Stimulated activated naive CD8-positive, alpha-beta T cell treated with anti-CD3 and anti-CD28 coated beads, Interleukin-15, amount 100 ng/mL, for 72 hours (primary cell): ENCODE measurements at regions not wholly inside any gene's neighbourhood (a gene's known extent, or its start where the extent isn't known, plus 50 kb on each side); places are given as distances from the start of the nearest gene placed in this dataset.
A peak's percentile ranks its signal among the peaks of the same experiment; 100 is the strongest.
"Not testable (repeated sequence)": the region's sequence is repeated elsewhere in the genome, so short reads cannot be mapped to it uniquely, and the experiment has no call there.

ENCODE experiments used
- ATAC-seq: fragments of 150-1000 bp; cut with Tn5 transposase; 2 replicates; pipeline ENCODE4 v1.10.0; 2021; ENCODE audit warnings: mild to moderate bottlenecking, moderate library complexity
- DNase-seq, 2 donors: peaks; one replicate each; pipeline ENCODE4 v3.0.0; 2021 to 2022
- H3K27ac Mint-ChIP-seq, 2 donors: one replicate each; pipeline ENCODE4 v1.8.0; 2022; ENCODE audit warnings: mild to moderate bottlenecking in 2 of 2, mixed read lengths in 2 of 2, moderate library complexity in 2 of 2
- H3K27me3 Mint-ChIP-seq: one replicate; pipeline ENCODE4 v1.8.0; 2022; ENCODE audit warnings: mixed read lengths
- H3K4me1 Mint-ChIP-seq: one replicate; pipeline ENCODE4 v1.8.0; 2022; ENCODE audit warnings: mild to moderate bottlenecking, mixed read lengths
- H3K4me3 Mint-ChIP-seq, 2 donors: one replicate each; pipeline ENCODE4 v1.8.0; 2022; ENCODE audit warnings: mild to moderate bottlenecking in 2 of 2, mixed read lengths in 2 of 2, moderate library complexity in 1 of 2
- H3K9me3 Mint-ChIP-seq, 2 donors: one replicate each; pipeline ENCODE4 v1.8.0; 2022; ENCODE audit warnings: mixed read lengths in 2 of 2

- no peak for ATAC-seq
- Mint-ChIP-seq H3K9me3 (no peaks in the 10 kb centered on the region), H3K27me3 (peaks cover 33% of the 10 kb centered on the region), H3K4me3 (no peak overlapping the region), H3K4me1 (no peaks in the 10 kb centered on the region), H3K27ac (no peak overlapping the region)
- DNase-seq, result no peak
Measured at GRCh38 chr10:78653555-78653954, 415.2 kb upstream of the ZMIZ1 start.

GRCh38 chr10:78654047-78654590, 414.6 kb upstream of the ZMIZ1 start:
- H3K4me1 Mint-ChIP-seq, result no peaks in the 10 kb centered on the region
- no peak for ATAC-seq
- H3K27ac Mint-ChIP-seq, result no peak overlapping the region
- peaks cover 34% of the 10 kb centered on the region for H3K27me3 Mint-ChIP-seq
- H3K9me3 Mint-ChIP-seq, result no peaks in the 10 kb centered on the region
- H3K4me3 Mint-ChIP-seq, result no peak overlapping the region
- DNase-seq, result no peak

- Mint-ChIP-seq H3K27ac (no peak overlapping the region), H3K4me3 (no peak overlapping the region), H3K9me3 (no peaks in the 10 kb centered on the region), H3K27me3 (peaks cover 34% of the 10 kb centered on the region), H3K4me1 (no peaks in the 10 kb centered on the region)
- ATAC-seq (no peak), DNase-seq (no peak)
Measured at GRCh38 chr10:78655979-78656378, 412.8 kb upstream of the ZMIZ1 start.

- DNase-seq (no peak), ATAC-seq (no peak)
- Mint-ChIP-seq H3K4me3 (no peak overlapping the region), H3K27me3 (peaks cover 29% of the 10 kb centered on the region), H3K4me1 (no peaks in the 10 kb centered on the region), H3K9me3 (no peaks in the 10 kb centered on the region), H3K27ac (no peak overlapping the region)
Measured at GRCh38 chr10:78656417-78657162, 412.2 kb upstream of the ZMIZ1 start.

GRCh38 chr10:78657163-78657861, 411.5 kb upstream of the ZMIZ1 start:
- Mint-ChIP-seq H3K27me3 (peaks cover 35% of the 10 kb centered on the region), H3K27ac (no peak overlapping the region), H3K9me3 (no peaks in the 10 kb centered on the region), H3K4me3 (no peak overlapping the region), H3K4me1 (no peaks in the 10 kb centered on the region)
- peak; percentile 86 for ATAC-seq
- peak; percentile 64 to 66 for DNase-seq

- H3K27me3 Mint-ChIP-seq, result peaks cover 38% of the 10 kb centered on the region
- no peaks in the 10 kb centered on the region for H3K4me1 Mint-ChIP-seq
Measured at GRCh38 chr10:78657862-78658165, 411.0 kb upstream of the ZMIZ1 start.

GRCh38 chr10:78658645-78659597, 409.8 kb upstream of the ZMIZ1 start:
- Mint-ChIP-seq H3K4me3 (no peak overlapping the region), H3K27ac (no peak overlapping the region), H3K4me1 (no peaks in the 10 kb centered on the region), H3K9me3 (no peaks in the 10 kb centered on the region), H3K27me3 (peaks cover 27% of the 10 kb centered on the region)
- no peak for ATAC-seq
- DNase-seq, result no peak

More at GRCh38 chr10:78657862-78658165, 411.0 kb upstream of the ZMIZ1 start:
- H3K27ac Mint-ChIP-seq, result no peak overlapping the region
- ATAC-seq, result no peak
- no peak overlapping the region for H3K4me3 Mint-ChIP-seq
- no peak for DNase-seq
- H3K9me3 Mint-ChIP-seq, result no peaks in the 10 kb centered on the region

- ATAC-seq (no peak), DNase-seq (no peak)
- H3K27ac Mint-ChIP-seq, result no peak overlapping the region
- peaks cover 20% of the 10 kb centered on the region for H3K27me3 Mint-ChIP-seq
- no peaks in the 10 kb centered on the region for H3K4me1 Mint-ChIP-seq
- H3K4me3 Mint-ChIP-seq, result no peak overlapping the region
- peaks cover 2% of the 10 kb centered on the region in 2 donors for H3K9me3 Mint-ChIP-seq
Measured at GRCh38 chr10:78659598-78659967, 409.2 kb upstream of the ZMIZ1 start.

GRCh38 chr10:78660446-78661106, 408.2 kb upstream of the ZMIZ1 start:
- H3K4me1 Mint-ChIP-seq, result no peaks in the 10 kb centered on the region
- ATAC-seq (no peak), DNase-seq (no peak)
- H3K27me3 Mint-ChIP-seq, result peaks cover 17% of the 10 kb centered on the region
- H3K9me3 Mint-ChIP-seq, result peaks cover 6 to 9% of the 10 kb centered on the region in 2 donors
- H3K4me3 Mint-ChIP-seq, result no peak overlapping the region
- H3K27ac Mint-ChIP-seq, result no peak overlapping the region

- H3K9me3 Mint-ChIP-seq, result peaks cover 9 to 16% of the 10 kb centered on the region in 2 donors
- H3K27ac Mint-ChIP-seq, result no peak overlapping the region
- DNase-seq, result no peak
- H3K4me1 Mint-ChIP-seq, result no peaks in the 10 kb centered on the region
- peaks cover 35% of the 10 kb centered on the region for H3K27me3 Mint-ChIP-seq
- no peak for ATAC-seq
- H3K4me3 Mint-ChIP-seq, result no peak overlapping the region
Measured at GRCh38 chr10:78663721-78664120, 405.0 kb upstream of the ZMIZ1 start.

GRCh38 chr10:78664929-78665553, 403.7 kb upstream of the ZMIZ1 start:
- H3K27ac Mint-ChIP-seq, result no peak overlapping the region
- H3K27me3 Mint-ChIP-seq, result peaks cover 45% of the 10 kb centered on the region
- H3K4me3 Mint-ChIP-seq, result no peak overlapping the region
- DNase-seq (no peak), ATAC-seq (no peak)
- H3K4me1 Mint-ChIP-seq, result no peaks in the 10 kb centered on the region
- H3K9me3 Mint-ChIP-seq, result peaks cover 9 to 16% of the 10 kb centered on the region in 2 donors

- ATAC-seq (no peak), DNase-seq (no peak)
Measured at GRCh38 chr10:78672918-78673317, 395.8 kb upstream of the ZMIZ1 start.

GRCh38 chr10:78681141-78681540, 387.6 kb upstream of the ZMIZ1 start:
- H3K27me3 Mint-ChIP-seq, H3K27ac Mint-ChIP-seq, H3K4me1 Mint-ChIP-seq, DNase-seq, ATAC-seq, H3K4me3 Mint-ChIP-seq: not testable (repeated sequence)
- peaks cover 0 to 24% of the 10 kb centered on the region in 2 donors for H3K9me3 Mint-ChIP-seq

More at GRCh38 chr10:78672918-78673317, 395.8 kb upstream of the ZMIZ1 start:
- Mint-ChIP-seq H3K27ac (no peak overlapping the region), H3K4me1 (no peaks in the 10 kb centered on the region), H3K4me3 (no peak overlapping the region), H3K27me3 (peaks cover 17% of the 10 kb centered on the region), H3K9me3 (no peaks in the 10 kb centered on the region)

GRCh38 chr10:78681986-78682385, 386.8 kb upstream of the ZMIZ1 start:
- H3K4me3 Mint-ChIP-seq, H3K4me1 Mint-ChIP-seq, ATAC-seq, H3K27me3 Mint-ChIP-seq, DNase-seq, H3K27ac Mint-ChIP-seq: not testable (repeated sequence)
- H3K9me3 Mint-ChIP-seq, result peaks cover 0 to 24% of the 10 kb centered on the region in 2 donors

- ATAC-seq, result no peak
- Mint-ChIP-seq H3K27me3 (no peaks in the 10 kb centered on the region), H3K4me3 (no peak overlapping the region), H3K9me3 (peaks cover 0 to 17% of the 10 kb centered on the region in 2 donors), H3K27ac (no peak overlapping the region), H3K4me1 (no peaks in the 10 kb centered on the region)
- no peak for DNase-seq
Measured at GRCh38 chr10:78684947-78685346, 383.8 kb upstream of the ZMIZ1 start.
